ENCODE measurements at regions not wholly inside any gene's neighbourhood (a gene's known extent, or its start where the extent isn't known, plus 50 kb on each side); places are given as distances from the start of the nearest gene placed in this dataset.

- peak overlapping the region in 1 of 2 donors; percentile 23 for H3K27ac ChIP-seq (ENCODE audit: low read depth in 2 of 2, low read length in 2 of 2)
- FAIRE-seq (no peak), DNase-seq (no peak)
- H3K36me3 ChIP-seq (ENCODE audit: control insufficient read depth in 2 of 3, insufficient read depth in 3 of 3, low read length in 3 of 3): no peaks in the 10 kb centered on the region
- TF ChIP-seq CTCF (IDR thresholded peaks at IDR 0.05; ENCODE audit: borderline replicate concordance, extremely low read depth, insufficient read depth): no peak
- intact Hi-C loops (cut with DNase I): no loop called here
- no peaks in the 10 kb centered on the region for H3K9me3 ChIP-seq (ENCODE audit: control insufficient read depth in 2 of 3, insufficient read depth in 1 of 3, low read length in 3 of 3)
- no peak overlapping the region for H3K9ac ChIP-seq (ENCODE audit: low read length in 3 of 3)
- H3K27me3 ChIP-seq (ENCODE audit: control insufficient read depth, insufficient read depth, low read length): no peaks in the 10 kb centered on the region
- peaks cover 0 to 12% (median 8%) of the 10 kb centered on the region in 3 donors for H3K4me1 ChIP-seq (ENCODE audit: control insufficient read depth in 2 of 3, insufficient read depth in 2 of 3, low read depth in 1 of 3, low read length in 3 of 3)
- H3K4me3 ChIP-seq (ENCODE audit: low read length in 3 of 3): no peak overlapping the region
Observed at GRCh38 chr11:100631316-100631715, 55.8 kb upstream of the ARHGAP42 start.

GRCh38 chr11:100632941-100633452, 54.1 kb upstream of the ARHGAP42 start:
- H3K9ac ChIP-seq (ENCODE audit: low read length in 3 of 3): no peak overlapping the region
- peaks cover 0 to 12% (median 8%) of the 10 kb centered on the region in 3 donors for H3K4me1 ChIP-seq (ENCODE audit: control insufficient read depth in 2 of 3, insufficient read depth in 2 of 3, low read depth in 1 of 3, low read length in 3 of 3)
- no peaks in the 10 kb centered on the region for H3K9me3 ChIP-seq (ENCODE audit: control insufficient read depth in 2 of 3, insufficient read depth in 1 of 3, low read length in 3 of 3)
- intact Hi-C loops (cut with DNase I): no loop called here
- DNase-seq (peak; percentile 36 to 69 (median 51)), FAIRE-seq (no peak)
- H3K4me3 ChIP-seq (ENCODE audit: low read length in 3 of 3): peak overlapping the region in 1 of 3 donors; percentile 4
- peak overlapping the region; percentile 32 to 48 for H3K27ac ChIP-seq (ENCODE audit: low read depth in 2 of 2, low read length in 2 of 2)
- TF ChIP-seq CTCF (IDR thresholded peaks at IDR 0.05; ENCODE audit: borderline replicate concordance, extremely low read depth, insufficient read depth): no peak
- no peaks in the 10 kb centered on the region for H3K36me3 ChIP-seq (ENCODE audit: control insufficient read depth in 2 of 3, insufficient read depth in 3 of 3, low read length in 3 of 3)
- H3K27me3 ChIP-seq (ENCODE audit: control insufficient read depth, insufficient read depth, low read length): no peaks in the 10 kb centered on the region

GRCh38 chr11:100635194-100635593, 51.9 kb upstream of the ARHGAP42 start:
- H3K4me3 ChIP-seq (ENCODE audit: low read length in 3 of 3): no peak overlapping the region
- H3K27ac ChIP-seq (ENCODE audit: low read depth in 2 of 2, low read length in 2 of 2): no peak overlapping the region
- no peak for TF ChIP-seq CTCF (IDR thresholded peaks at IDR 0.05; ENCODE audit: borderline replicate concordance, extremely low read depth, insufficient read depth)
- no peak overlapping the region for H3K9ac ChIP-seq (ENCODE audit: low read length in 3 of 3)
- H3K36me3 ChIP-seq (ENCODE audit: control insufficient read depth in 2 of 3, insufficient read depth in 3 of 3, low read length in 3 of 3): no peaks in the 10 kb centered on the region
- H3K9me3 ChIP-seq (ENCODE audit: control insufficient read depth in 2 of 3, insufficient read depth in 1 of 3, low read length in 3 of 3): no peaks in the 10 kb centered on the region
- FAIRE-seq: no peak
- intact Hi-C loops (cut with DNase I): no loop called here
- no peak for DNase-seq
- H3K27me3 ChIP-seq (ENCODE audit: control insufficient read depth, insufficient read depth, low read length): no peaks in the 10 kb centered on the region
- H3K4me1 ChIP-seq (ENCODE audit: control insufficient read depth in 2 of 3, insufficient read depth in 2 of 3, low read depth in 1 of 3, low read length in 3 of 3): peaks cover 0 to 12% (median 8%) of the 10 kb centered on the region in 3 donors

DNA sequence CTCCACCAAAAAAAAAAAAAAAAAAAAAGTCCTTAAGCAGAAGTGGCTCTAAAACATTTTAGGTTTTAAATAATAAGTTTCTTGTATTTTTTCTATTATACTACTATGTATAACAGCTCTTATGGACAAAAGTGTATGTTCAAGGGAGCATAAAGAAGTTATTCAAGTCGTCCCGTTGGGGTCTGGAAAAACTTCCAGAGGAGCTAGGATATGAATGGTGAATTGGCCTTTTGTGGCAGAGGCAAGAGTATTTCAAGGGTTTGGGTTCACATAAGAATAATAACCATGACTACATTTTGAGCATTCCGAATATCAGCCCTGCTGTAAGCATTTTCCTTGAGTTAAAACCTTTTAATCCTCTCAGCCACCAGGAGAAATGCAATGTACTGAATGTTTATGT, 50.6 kb upstream of the ARHGAP42 start:
- no peak overlapping the region for H3K4me3 ChIP-seq (ENCODE audit: low read length in 3 of 3)
- no peaks in the 10 kb centered on the region for H3K9me3 ChIP-seq (ENCODE audit: control insufficient read depth in 2 of 3, insufficient read depth in 1 of 3, low read length in 3 of 3)
- intact Hi-C loops (cut with DNase I): no loop called here
- no peak for TF ChIP-seq CTCF (IDR thresholded peaks at IDR 0.05; ENCODE audit: borderline replicate concordance, extremely low read depth, insufficient read depth)
- H3K36me3 ChIP-seq (ENCODE audit: control insufficient read depth in 2 of 3, insufficient read depth in 3 of 3, low read length in 3 of 3): no peaks in the 10 kb centered on the region
- no peak overlapping the region for H3K27ac ChIP-seq (ENCODE audit: low read depth in 2 of 2, low read length in 2 of 2)
- H3K9ac ChIP-seq (ENCODE audit: low read length in 3 of 3): no peak overlapping the region
- H3K4me1 ChIP-seq (ENCODE audit: control insufficient read depth in 2 of 3, insufficient read depth in 2 of 3, low read depth in 1 of 3, low read length in 3 of 3): peaks cover 0 to 8% (median 7%) of the 10 kb centered on the region in 3 donors
- FAIRE-seq (no peak), DNase-seq (no peak)
- H3K27me3 ChIP-seq (ENCODE audit: control insufficient read depth, insufficient read depth, low read length): no peaks in the 10 kb centered on the region
